Breast epithelium (tissue), 3 donors: ENCODE measurements at regions not wholly inside any gene's neighbourhood (a gene's known extent, or its start where the extent isn't known, plus 50 kb on each side); places are given as distances from the start of the nearest gene placed in this dataset.

Experiments
- CTCF ChIP-seq, 3 donors: fragments of 450-650 bp; IDR thresholded peaks; one replicate each; pipeline ENCODE4 v1.5.1; 2016 to 2017; ENCODE audit warnings: antibody characterized with exemption in 3 of 3, mild to moderate bottlenecking in 3 of 3, moderate library complexity in 3 of 3
- POLR2A ChIP-seq: fragments of 450-650 bp; IDR thresholded peaks from one replicate; pipeline ENCODE4 v1.6.1; 2016; ENCODE audit warnings: antibody characterized with exemption, mild to moderate bottlenecking, moderate library complexity
- POLR2AphosphoS5 ChIP-seq, 3 donors: sonication (generic); formaldehyde crosslinking; IDR thresholded peaks; one replicate each; pipeline ENCODE4 v1.6.1; 2017; ENCODE audit warnings: antibody characterized with exemption in 3 of 3

- TF ChIP-seq CTCF (IDR thresholded peaks at IDR 0.05) (no peak), POLR2A (no peak), POLR2AphosphoS5 (IDR thresholded peaks at IDR 0.05) (no peak)
Observed at GRCh38 chr9:24045150-24045549, 219.1 kb upstream of the ELAVL2 start.
